Vagina (tissue), 2 donors: ENCODE measurements at regions not wholly inside any gene's neighbourhood (a gene's known extent, or its start where the extent isn't known, plus 50 kb on each side); places are given as distances from the start of the nearest gene placed in this dataset.

Experiments used
- POLR2A ChIP-seq, 2 donors: fragments of 450-650 bp; IDR thresholded peaks; one replicate each; pipeline ENCODE4 v1.6.1; 2017; ENCODE audit warnings: antibody characterized with exemption in 2 of 2, mild to moderate bottlenecking in 2 of 2, moderate library complexity in 2 of 2
- TF ChIP-seq, protein P1 (sequence below), 3 experiments: fragments of 450-650 bp in 2 of 3; fragments of 200-600 bp in 1 of 3; sonication (generic) in 1 of 3; IDR thresholded peaks; one replicate each; pipeline ENCODE4 v1.5.1; 2017 to 2019; ENCODE audit warnings: antibody characterized with exemption in 3 of 3, mild to moderate bottlenecking in 2 of 3, moderate library complexity in 2 of 3

- TF ChIP-seq, protein P1, sequence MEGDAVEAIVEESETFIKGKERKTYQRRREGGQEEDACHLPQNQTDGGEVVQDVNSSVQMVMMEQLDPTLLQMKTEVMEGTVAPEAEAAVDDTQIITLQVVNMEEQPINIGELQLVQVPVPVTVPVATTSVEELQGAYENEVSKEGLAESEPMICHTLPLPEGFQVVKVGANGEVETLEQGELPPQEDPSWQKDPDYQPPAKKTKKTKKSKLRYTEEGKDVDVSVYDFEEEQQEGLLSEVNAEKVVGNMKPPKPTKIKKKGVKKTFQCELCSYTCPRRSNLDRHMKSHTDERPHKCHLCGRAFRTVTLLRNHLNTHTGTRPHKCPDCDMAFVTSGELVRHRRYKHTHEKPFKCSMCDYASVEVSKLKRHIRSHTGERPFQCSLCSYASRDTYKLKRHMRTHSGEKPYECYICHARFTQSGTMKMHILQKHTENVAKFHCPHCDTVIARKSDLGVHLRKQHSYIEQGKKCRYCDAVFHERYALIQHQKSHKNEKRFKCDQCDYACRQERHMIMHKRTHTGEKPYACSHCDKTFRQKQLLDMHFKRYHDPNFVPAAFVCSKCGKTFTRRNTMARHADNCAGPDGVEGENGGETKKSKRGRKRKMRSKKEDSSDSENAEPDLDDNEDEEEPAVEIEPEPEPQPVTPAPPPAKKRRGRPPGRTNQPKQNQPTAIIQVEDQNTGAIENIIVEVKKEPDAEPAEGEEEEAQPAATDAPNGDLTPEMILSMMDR (IDR thresholded peaks at IDR 0.05), result no peak
- no peak for TF ChIP-seq POLR2A (IDR thresholded peaks at IDR 0.05)
Observed at GRCh38 chr1:229073251-229073650, 197.7 kb upstream of the RAB4A start.
